T-helper 1 cell treated with Interleukin-12 subunit alpha and Interleukin-12 subunit beta and Interleukin-4 antibody, amounts not matched to agents 30 ng/mL and 1 ng/mL, for 36 hours (primary cell): ENCODE measurements at regions not wholly inside any gene's neighbourhood (a gene's known extent, or its start where the extent isn't known, plus 50 kb on each side); places are given as distances from the start of the nearest gene placed in this dataset.

Experiments
- intact Hi-C: fragments of 100-400 bp; cut with micrococcal nuclease; formaldehyde crosslinking; loops from one replicate; pipeline ENCODE4 v1.15.1; 2024

GRCh38 chr10:130368761-130369560 is 232.8 kb downstream of the GLRX3 start:
- intact Hi-C loops = no loop called here

DNA sequence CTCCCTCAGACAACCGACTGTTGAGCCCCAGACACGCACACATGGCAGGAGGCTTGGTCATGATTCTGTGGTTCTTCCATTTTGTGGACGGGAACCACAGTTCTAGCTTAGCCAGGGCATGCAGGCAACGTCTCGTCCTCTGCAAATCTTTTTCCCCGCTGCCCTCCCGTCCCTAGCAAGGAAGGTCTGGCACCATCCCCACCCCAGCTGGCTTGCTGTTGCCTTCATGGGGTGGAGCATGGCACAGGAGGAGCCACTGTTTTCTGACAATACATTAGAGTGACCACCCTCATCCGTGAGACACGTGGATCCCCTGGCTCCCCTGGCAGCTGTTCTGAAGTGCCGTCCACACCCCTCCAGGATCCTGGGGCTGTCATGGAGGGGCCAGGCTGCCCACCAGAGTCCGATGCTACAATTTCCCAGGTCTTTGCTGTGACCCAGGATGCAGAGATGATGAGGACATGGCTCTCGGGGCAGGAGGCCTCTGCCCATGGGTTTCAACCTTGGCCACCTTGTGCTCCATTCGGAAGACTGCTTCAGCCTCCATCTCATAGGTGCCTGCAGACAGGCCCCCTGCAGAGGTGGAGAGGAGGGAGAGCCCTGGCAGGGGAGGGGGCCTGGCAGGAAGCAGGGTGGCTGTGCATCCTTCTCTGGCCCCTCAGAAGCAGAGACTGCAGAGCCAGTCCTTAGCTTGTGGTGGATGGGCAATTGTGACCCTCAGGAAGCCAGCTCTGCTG is 233.6 kb downstream of the GLRX3 start:
- intact Hi-C loops = no loop called here

DNA sequence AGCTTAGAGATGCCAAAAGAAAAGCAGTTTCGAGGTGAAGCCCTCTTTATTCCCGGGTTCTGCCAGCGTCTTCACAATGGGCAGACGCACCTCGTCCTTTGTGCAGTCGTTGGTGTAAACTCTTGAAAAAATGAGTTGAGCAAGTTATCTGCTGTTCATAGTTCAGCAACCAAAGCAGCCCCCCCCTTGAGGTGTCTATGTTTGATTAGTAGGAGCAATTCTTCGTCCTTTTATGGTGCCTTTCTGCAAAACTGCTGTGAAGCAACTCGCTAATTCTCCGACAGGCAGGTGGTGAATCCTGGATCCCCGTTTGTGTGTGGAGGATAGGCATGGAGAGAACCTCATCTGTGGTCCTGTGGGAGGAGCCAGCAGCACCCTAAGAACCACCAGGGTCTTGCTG is 234.5 kb downstream of the GLRX3 start:
- intact Hi-C loops = no loop called here

GRCh38 chr10:130371156-130371555 is 235.0 kb downstream of the GLRX3 start:
- intact Hi-C loops = no loop called here

DNA sequence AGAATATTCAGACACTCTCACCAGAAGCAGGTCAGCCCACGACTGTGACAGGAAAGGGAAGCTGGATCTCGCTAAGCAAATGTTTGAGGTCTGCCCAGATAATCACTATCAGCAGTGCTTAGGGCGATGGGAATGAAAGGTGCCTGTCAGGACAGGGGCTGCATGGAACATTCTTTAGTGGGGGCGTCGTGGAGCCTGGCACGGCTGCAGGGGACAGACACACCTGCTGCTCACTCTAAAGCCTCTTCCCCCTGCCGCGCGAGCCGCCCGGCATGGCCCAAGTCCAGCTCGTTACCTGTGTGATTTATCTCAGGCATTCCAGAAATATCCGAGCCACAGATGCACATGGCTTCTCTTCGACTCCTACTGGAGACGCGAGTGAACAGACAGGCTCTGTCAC is 235.5 kb downstream of the GLRX3 start:
- intact Hi-C loops = no loop called here

- intact Hi-C loops = no loop called here
Measured at GRCh38 chr10:130372222-130372621, 236.0 kb downstream of the GLRX3 start.

- intact Hi-C loops = no loop called here
Measured at GRCh38 chr10:130372866-130373265, 236.7 kb downstream of the GLRX3 start.

- intact Hi-C loops = no loop called here
Measured at GRCh38 chr10:130377986-130378540, 241.9 kb downstream of the GLRX3 start.

- intact Hi-C loops = no loop called here
Measured at GRCh38 chr10:130378556-130379400, 242.6 kb downstream of the GLRX3 start.

GRCh38 chr10:130380056-130380455 is 243.9 kb downstream of the GLRX3 start:
- intact Hi-C loops = no loop called here

DNA sequence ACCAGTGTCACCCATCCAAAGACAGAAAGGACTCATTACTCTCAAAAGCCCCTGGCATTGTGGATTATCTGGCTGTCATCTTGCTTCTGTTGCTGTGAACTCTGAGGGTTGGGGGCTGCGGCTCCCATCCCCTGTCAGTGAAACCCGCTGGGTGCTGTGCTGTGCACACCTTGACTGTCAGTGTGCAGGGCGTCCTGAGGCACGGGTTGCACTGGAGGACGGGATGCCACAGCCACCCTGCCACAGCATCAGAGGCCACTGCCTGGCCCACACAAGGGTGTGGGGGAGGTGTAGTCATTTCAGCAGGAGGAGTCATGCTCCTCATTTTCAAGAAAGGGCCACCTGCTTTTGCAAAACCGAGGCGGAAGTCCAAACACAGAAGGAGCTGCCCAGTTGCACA is 245.8 kb downstream of the GLRX3 start:
- intact Hi-C loops = no loop called here

- intact Hi-C loops = no loop called here
Measured at GRCh38 chr10:130387936-130388580, 251.9 kb downstream of the GLRX3 start.

GRCh38 chr10:130388746-130389145 is 252.6 kb downstream of the GLRX3 start:
- intact Hi-C loops = no loop called here

DNA sequence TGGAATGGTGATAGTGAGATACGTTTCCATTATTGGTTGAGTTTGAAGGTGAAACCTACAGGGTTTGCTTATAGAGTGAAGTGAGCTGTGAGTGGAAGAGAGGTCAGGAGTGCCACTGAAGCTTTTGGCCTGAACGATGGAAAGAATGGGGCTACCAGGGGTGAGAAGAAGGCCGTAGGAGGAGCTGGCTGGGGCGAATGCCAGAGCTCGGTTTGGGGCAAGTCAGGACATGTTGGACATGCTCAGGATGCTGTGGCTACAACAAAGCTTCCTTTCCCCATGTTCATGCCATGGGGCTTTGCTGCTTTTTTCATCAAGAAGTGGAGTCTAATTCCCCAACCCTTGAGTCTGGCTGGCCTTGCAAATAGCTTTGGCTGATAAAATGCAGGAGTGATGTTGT is 253.7 kb downstream of the GLRX3 start:
- intact Hi-C loops = no loop called here

DNA sequence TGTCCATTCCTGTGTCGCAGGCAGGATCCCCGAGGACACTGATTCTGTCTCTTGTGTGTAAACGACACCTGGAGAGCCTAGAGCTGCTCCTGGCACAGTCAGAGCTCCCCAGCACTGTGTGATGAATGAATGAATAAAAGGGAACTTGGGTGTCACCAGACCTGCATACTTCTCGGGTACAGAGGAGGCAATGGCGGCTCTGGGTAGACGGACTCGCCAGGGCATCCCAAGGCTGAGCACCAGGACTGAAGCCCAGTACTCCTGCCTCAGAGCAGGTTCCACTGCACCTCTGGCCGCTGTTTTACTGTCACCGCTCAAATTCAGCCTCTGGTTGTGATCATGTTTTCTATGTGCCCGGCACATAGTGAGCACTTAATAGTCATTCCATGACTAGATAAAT is 255.8 kb downstream of the GLRX3 start:
- intact Hi-C loops = no loop called here

- intact Hi-C loops = no loop called here
Measured at GRCh38 chr10:130393342-130393741, 257.2 kb downstream of the GLRX3 start.

DNA sequence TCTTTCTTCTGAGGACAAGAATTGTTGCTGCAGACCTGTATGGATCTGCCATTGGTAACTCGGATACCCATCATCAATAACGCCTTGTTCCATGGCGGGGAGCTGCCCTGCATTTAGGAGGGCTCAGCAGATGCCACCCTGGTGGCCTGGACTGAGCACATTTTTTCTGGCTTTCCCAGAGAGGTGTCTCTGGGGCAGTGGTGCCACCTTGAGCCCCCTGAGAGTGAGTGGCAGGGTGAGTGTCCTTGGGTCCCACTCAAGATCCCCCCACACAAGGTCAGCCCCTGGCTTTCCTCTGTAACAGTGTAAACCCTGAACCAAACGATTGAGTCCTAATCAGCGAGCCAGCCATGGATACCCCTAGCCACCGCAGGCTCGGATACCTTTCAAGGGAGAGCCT is 258.6 kb downstream of the GLRX3 start:
- intact Hi-C loops = no loop called here

DNA sequence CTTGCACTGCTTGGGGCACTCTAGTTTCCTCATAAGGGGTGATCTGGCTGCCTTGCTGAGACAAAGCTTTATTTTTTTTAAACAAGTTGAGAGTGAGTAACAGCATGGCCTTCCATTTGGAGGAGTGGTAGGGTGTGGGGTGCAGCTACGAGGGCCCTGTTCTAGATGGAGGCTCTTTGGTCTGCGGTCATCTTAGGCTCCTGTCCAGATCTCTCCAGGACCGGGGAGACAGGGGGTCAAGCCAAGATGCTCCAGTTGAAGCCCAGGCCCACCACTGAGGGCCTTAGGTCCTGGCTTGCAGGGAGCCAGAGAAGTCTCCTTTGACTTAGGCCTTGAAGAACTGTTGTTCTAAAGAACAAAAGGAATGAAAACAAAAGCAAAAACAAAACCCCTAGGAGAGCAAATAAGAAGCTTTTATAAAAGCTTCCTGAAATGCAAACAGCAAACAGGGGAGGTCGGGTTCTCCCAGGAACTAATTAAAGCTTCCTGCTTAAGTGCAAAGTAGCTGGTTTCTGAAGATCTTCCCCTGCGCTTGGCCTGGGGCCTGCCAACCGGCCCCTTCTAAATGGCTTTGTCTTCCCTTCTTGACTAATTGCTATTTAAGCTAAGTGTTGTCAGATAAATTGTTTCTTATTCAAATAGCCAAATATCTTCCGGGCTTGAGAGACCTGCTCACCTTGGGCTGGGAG is 259.2 kb downstream of the GLRX3 start:
- intact Hi-C loops = no loop called here

- intact Hi-C loops = no loop called here
Measured at GRCh38 chr10:130396044-130396443, 259.9 kb downstream of the GLRX3 start.
